Nephron progenitor cell (in vitro differentiated cells): ENCODE measurements at regions not wholly inside any gene's neighbourhood (a gene's known extent, or its start where the extent isn't known, plus 50 kb on each side); places are given as distances from the start of the nearest gene placed in this dataset.

ENCODE experiments used
- DNase-seq: peaks from one replicate; pipeline ENCODE4 v3.0.0; 2021
- H3K27ac Mint-ChIP-seq: 2 replicates; pipeline ENCODE4 v1.8.0; 2021; ENCODE audit warnings: mild to moderate bottlenecking, moderate library complexity, mixed read lengths
- H3K27me3 Mint-ChIP-seq: 2 replicates; pipeline ENCODE4 v1.8.0; 2021; ENCODE audit warnings: mild to moderate bottlenecking, low read depth, mixed read lengths; ENCODE audit not compliant: poor library complexity
- H3K36me3 Mint-ChIP-seq: 2 replicates; pipeline ENCODE4 v1.8.0; 2021; ENCODE audit warnings: low read depth, mixed read lengths
- H3K4me1 Mint-ChIP-seq: 2 replicates; pipeline ENCODE4 v1.8.0; 2021; ENCODE audit warnings: mixed read lengths
- H3K4me3 Mint-ChIP-seq: 2 replicates; pipeline ENCODE4 v1.8.0; 2021; ENCODE audit warnings: mild to moderate bottlenecking, moderate library complexity, mixed read lengths
- H3K9me3 Mint-ChIP-seq: 2 replicates; pipeline ENCODE4 v1.8.0; 2021; ENCODE audit warnings: mild to moderate bottlenecking, moderate library complexity, mixed read lengths
- TF ChIP-seq, protein P1 (sequence below): fragments of 200-600 bp; sonication (generic); IDR thresholded peaks from 2 replicates; pipeline ENCODE4 v1.5.0; 2021; ENCODE audit warnings: antibody characterized with exemption

DNA sequence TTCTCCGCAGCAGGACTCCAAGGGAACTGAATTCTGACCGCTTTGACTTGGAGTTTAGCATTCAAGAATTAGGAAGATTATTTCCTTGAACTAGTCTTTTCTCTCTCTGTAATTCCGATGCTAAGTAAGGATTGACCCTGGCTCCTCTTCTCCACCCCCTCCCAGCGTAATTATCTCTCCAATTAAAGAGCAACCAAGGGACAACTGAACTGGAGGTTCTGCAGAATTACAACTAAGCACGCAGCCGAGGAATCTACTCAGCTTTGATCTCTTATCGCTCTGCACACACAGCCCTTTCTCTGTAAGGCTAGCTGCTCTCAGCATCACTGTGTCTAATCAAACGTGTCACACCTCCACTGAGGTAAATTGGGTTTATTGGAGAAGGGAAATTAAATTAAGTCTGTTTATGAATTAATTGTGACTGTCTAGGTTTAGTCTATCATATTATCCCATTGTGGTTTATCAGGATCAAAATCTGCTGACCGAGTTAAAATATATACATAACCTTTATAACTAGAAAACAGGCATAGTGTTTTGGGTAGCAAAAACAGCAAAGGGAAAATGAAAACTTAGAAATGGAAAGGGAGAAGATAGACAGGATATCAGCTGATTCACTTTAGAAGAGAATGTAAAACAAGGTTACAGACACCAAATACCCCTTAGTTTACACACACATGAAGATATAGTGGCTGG lies 241.3 kb upstream of the LARGE1 start:
- Mint-ChIP-seq H3K4me3 (no peak overlapping the region), H3K4me1 (peaks cover 16% of the 10 kb centered on the region), H3K27ac (no peak overlapping the region), H3K9me3 (no peaks in the 10 kb centered on the region), H3K27me3 (peaks cover 15% of the 10 kb centered on the region), H3K36me3 (no peaks in the 10 kb centered on the region)
- TF ChIP-seq, protein P1, sequence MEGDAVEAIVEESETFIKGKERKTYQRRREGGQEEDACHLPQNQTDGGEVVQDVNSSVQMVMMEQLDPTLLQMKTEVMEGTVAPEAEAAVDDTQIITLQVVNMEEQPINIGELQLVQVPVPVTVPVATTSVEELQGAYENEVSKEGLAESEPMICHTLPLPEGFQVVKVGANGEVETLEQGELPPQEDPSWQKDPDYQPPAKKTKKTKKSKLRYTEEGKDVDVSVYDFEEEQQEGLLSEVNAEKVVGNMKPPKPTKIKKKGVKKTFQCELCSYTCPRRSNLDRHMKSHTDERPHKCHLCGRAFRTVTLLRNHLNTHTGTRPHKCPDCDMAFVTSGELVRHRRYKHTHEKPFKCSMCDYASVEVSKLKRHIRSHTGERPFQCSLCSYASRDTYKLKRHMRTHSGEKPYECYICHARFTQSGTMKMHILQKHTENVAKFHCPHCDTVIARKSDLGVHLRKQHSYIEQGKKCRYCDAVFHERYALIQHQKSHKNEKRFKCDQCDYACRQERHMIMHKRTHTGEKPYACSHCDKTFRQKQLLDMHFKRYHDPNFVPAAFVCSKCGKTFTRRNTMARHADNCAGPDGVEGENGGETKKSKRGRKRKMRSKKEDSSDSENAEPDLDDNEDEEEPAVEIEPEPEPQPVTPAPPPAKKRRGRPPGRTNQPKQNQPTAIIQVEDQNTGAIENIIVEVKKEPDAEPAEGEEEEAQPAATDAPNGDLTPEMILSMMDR, result no peak
- no peak for DNase-seq

DNA sequence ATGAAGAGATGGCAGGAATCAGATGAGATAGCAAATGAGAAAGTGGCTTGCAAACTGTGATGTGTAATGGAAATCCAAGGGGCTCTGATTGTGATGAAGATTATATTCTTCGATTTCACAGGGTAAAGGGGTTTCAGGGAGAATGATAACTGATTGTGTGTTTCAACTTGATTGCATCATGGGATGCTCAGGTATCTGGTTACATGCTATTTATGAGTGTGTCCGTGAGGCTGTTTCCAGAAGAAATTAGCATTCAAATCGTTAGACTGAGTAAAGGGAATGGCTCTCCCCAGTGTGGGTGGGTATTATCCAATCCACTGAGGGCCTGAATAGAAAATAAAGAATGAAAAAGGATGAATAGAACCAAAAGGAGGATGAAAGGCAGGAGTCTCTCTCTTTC lies 278.7 kb upstream of the LARGE1 start:
- no peak overlapping the region for H3K4me3 Mint-ChIP-seq
- no peaks in the 10 kb centered on the region for H3K36me3 Mint-ChIP-seq
- H3K27ac Mint-ChIP-seq, result no peak overlapping the region
- no peak for DNase-seq
- peaks cover 21% of the 10 kb centered on the region for H3K27me3 Mint-ChIP-seq
- TF ChIP-seq, protein P1, result no peak
- H3K9me3 Mint-ChIP-seq, result no peaks in the 10 kb centered on the region
- peaks cover 10% of the 10 kb centered on the region for H3K4me1 Mint-ChIP-seq

DNA sequence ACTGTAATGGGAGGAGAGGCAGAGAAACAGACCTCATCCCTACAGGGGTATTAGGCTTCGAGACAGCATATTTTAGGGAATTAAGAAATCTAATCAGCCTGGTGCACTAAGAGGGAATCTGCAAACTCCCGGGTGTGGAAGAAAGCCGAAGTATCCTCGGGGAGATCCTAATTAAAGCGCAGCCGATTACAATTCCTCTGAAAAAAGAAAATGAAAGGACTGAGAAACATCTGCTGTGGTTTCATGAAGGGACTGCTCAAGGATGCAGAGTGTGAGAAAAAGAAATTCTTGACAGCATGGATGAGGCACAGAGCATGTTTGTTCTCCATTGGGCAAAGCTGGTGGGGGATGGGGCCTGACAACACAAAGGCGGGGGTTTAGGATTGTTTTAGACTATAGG lies 290.0 kb upstream of the LARGE1 start:
- H3K9me3 Mint-ChIP-seq, result peaks cover 17% of the 10 kb centered on the region
- no peaks in the 10 kb centered on the region for H3K36me3 Mint-ChIP-seq
- peaks cover 8% of the 10 kb centered on the region for H3K4me1 Mint-ChIP-seq
- no peak overlapping the region for H3K27ac Mint-ChIP-seq
- TF ChIP-seq, protein P1, result no peak
- H3K4me3 Mint-ChIP-seq, result no peak overlapping the region
- H3K27me3 Mint-ChIP-seq, result peaks cover 4% of the 10 kb centered on the region
- DNase-seq, result no peak

DNA sequence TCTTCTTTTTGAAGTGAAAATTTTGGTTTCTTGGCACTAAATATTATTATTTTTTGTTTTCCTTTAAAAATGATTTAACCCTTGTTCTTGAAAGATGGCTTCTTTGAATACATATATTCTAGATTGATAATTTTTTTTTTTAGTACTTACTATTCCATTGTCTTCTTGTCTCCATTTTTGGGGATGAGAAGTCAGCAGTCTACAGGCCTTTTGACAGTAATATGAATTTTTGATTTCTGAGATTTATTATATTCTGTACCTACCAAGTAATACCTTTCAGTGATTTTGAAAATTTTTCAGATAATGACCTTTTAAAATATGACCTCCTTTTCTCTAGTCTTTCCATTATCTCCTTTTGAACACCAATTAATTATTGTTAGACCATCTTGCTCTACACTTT lies 294.1 kb upstream of the LARGE1 start:
- DNase-seq, result no peak
- Mint-ChIP-seq H3K4me1 (peaks cover 8% of the 10 kb centered on the region), H3K27ac (no peak overlapping the region), H3K36me3 (no peaks in the 10 kb centered on the region), H3K27me3 (no peaks in the 10 kb centered on the region), H3K4me3 (no peak overlapping the region), H3K9me3 (peaks cover 28% of the 10 kb centered on the region)
- TF ChIP-seq, protein P1, result no peak

DNA sequence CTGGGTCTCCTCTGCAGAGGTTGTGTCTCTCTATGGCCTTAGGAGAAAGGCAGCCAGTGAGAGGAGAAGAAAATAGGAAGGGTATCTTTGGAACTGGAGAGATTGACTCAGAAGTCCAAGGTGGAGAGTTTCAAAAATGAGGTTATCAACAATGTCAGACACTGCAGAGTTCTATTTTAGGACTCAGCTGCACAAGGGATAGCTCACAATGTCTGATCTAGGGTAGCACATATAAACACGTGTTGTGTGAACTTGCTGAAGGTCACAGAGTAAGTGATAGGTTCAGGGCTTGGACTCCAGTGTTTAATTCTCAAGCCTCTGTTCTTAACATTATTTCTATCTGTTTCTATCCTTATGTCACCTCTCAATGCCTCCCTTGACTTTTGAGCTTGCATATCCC lies 305.0 kb upstream of the LARGE1 start:
- no peak for DNase-seq
- H3K9me3 Mint-ChIP-seq, result peaks cover 7% of the 10 kb centered on the region
- H3K27me3 Mint-ChIP-seq, result peaks cover 26% of the 10 kb centered on the region
- no peaks in the 10 kb centered on the region for H3K36me3 Mint-ChIP-seq
- H3K4me3 Mint-ChIP-seq, result no peak overlapping the region
- TF ChIP-seq, protein P1, result no peak
- no peak overlapping the region for H3K27ac Mint-ChIP-seq
- H3K4me1 Mint-ChIP-seq, result no peaks in the 10 kb centered on the region

DNA sequence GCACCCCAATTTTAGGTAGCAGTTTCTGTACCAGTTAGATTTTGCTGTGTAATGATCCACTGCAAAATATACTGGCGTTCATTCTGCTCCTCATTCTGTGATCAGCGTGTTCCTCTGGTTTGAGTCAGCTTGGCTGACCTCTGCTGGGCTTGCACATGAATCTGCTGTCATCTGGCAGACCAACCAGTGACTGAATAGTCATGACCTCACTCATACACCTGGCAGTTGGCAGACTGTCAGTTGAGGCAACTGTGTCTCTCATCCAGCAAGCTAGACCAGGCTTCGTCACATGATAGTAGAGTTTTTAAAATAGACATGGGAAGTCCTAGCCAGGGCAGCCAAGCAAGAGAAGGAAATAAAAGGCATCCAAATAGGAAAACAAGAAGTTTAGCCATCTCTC lies 316.3 kb upstream of the LARGE1 start:
- Mint-ChIP-seq H3K36me3 (no peaks in the 10 kb centered on the region), H3K27ac (no peak overlapping the region), H3K27me3 (peaks cover 8% of the 10 kb centered on the region), H3K9me3 (peaks cover 10% of the 10 kb centered on the region), H3K4me3 (no peak overlapping the region), H3K4me1 (no peaks in the 10 kb centered on the region)
- DNase-seq, result no peak
- TF ChIP-seq, protein P1, result no peak
